Cardiac muscle cell (in vitro differentiated cells and primary cell): ENCODE measurements at regions not wholly inside any gene's neighbourhood (a gene's known extent, or its start where the extent isn't known, plus 50 kb on each side); places are given as distances from the start of the nearest gene placed in this dataset.

Source experiments
- DNase-seq, 2 donors: peaks; one replicate each; pipeline versions ENCODE4 v3.0.0 to v3.0.0-alpha.2; 2010 to 2017; ENCODE audit warnings: low read depth in 1 of 2, low spot score in 1 of 2
- H3K27ac ChIP-seq: fragments of 200-600 bp; sonication (generic); 2 replicates; pipeline ENCODE4 v1.5.1; 2016
- H3K27me3 ChIP-seq: fragments of 200-600 bp; sonication (generic); 2 replicates; pipeline ENCODE4 v1.6.0; 2016; ENCODE audit warnings: control low read depth
- H3K36me3 ChIP-seq: fragments of 200-600 bp; sonication (generic); 2 replicates; pipeline ENCODE4 v1.5.1; 2016; ENCODE audit warnings: control low read depth
- H3K4me1 ChIP-seq: fragments of 200-600 bp; sonication (generic); 2 replicates; pipeline ENCODE4 v1.8.1; 2017; ENCODE audit warnings: low read depth, mild to moderate bottlenecking, mixed run types
- H3K4me3 ChIP-seq: fragments of 200-600 bp; sonication (generic); 2 replicates; pipeline ENCODE4 v1.5.1; 2016; ENCODE audit warnings: mild to moderate bottlenecking
- H3K9me3 ChIP-seq: fragments of 200-600 bp; sonication (generic); 2 replicates; pipeline ENCODE4 v1.5.1; 2017; ENCODE audit warnings: low read depth, mild to moderate bottlenecking, control low read depth
- TF ChIP-seq, protein P1 (sequence below): IDR thresholded peaks from 2 replicates; pipeline ENCODE4 v1.5.1; 2012; ENCODE audit warnings: low read depth, mild to moderate bottlenecking, low read length

DNA sequence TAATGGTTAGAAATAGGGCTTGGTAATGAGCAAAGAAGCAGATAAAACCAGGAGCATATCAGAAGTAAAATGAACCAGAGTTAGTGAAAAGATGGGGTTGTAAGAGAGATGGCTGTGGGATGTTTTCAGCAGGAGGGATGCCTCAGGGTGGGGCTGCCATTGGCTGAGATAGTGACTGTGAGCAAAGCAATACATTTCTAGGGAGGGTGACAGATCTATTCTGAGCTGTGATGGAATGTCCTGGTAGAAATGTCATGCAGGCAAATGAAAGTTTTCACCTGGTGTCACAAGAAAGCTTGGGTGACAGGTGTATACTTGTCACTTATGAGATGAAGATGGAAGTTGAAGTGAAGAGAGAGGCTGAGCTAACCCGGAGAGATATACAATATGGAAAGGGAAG is 435.9 kb downstream of the TNS3 start:
- TF ChIP-seq, protein P1, sequence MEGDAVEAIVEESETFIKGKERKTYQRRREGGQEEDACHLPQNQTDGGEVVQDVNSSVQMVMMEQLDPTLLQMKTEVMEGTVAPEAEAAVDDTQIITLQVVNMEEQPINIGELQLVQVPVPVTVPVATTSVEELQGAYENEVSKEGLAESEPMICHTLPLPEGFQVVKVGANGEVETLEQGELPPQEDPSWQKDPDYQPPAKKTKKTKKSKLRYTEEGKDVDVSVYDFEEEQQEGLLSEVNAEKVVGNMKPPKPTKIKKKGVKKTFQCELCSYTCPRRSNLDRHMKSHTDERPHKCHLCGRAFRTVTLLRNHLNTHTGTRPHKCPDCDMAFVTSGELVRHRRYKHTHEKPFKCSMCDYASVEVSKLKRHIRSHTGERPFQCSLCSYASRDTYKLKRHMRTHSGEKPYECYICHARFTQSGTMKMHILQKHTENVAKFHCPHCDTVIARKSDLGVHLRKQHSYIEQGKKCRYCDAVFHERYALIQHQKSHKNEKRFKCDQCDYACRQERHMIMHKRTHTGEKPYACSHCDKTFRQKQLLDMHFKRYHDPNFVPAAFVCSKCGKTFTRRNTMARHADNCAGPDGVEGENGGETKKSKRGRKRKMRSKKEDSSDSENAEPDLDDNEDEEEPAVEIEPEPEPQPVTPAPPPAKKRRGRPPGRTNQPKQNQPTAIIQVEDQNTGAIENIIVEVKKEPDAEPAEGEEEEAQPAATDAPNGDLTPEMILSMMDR, result no peak
- Histone ChIP-seq H3K4me3 (no peak overlapping the region), H3K9me3 (no peaks in the 10 kb centered on the region), H3K27me3 (peaks cover 6% of the 10 kb centered on the region), H3K27ac (no peak overlapping the region), H3K4me1 (peaks cover 13% of the 10 kb centered on the region), H3K36me3 (no peaks in the 10 kb centered on the region)
- DNase-seq, result no peak

DNA sequence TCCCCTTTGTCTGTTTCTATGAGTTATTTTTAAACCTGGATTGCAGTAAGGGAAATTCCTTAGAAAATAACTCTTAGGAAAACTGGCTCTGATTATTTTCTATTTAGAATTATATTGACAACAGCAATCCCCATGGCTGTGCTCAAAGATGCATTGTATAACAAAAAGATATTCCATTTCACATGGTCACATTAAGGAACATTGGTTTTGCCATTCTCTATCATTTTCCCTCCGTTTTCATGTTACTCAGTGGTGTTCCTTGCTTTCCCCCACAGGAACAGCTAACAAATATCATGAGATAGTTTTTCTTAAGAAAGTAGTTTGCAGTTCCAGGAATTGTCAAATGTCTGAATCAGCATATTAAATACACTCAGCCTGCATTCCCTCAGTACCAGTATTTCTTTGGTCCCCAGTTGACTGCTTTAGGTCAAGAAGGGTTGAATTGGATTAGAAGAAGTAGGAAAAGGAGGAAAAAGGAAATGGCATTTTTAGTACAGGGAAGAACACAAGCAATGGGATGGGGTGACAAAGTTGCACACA is 436.7 kb downstream of the TNS3 start:
- no peaks in the 10 kb centered on the region for H3K36me3 ChIP-seq
- TF ChIP-seq, protein P1, result no peak
- no peaks in the 10 kb centered on the region for H3K9me3 ChIP-seq
- H3K4me3 ChIP-seq, result no peak overlapping the region
- peaks cover 13% of the 10 kb centered on the region for H3K4me1 ChIP-seq
- DNase-seq, result no peak
- H3K27me3 ChIP-seq, result peaks cover 11% of the 10 kb centered on the region
- no peak overlapping the region for H3K27ac ChIP-seq

DNA sequence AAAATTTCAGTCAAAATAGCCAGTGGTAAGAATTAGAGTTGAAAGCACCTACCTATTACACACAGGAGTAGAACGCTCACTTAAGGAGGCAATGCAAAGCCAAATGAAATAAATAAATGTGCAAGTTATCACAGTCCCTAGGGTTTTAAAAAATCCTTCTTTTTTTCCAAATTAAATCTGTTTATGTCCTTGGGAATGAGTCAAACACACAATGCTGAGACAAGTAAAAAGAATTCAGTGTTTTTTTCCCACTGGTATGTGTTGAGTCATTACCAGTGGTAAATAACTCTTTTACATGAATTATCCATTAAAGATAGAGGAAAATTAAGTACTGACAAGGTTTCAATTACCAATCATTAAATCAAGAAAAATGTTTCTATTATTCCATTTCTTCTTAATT is 438.6 kb downstream of the TNS3 start:
- no peaks in the 10 kb centered on the region for H3K36me3 ChIP-seq
- H3K4me3 ChIP-seq, result no peak overlapping the region
- H3K27me3 ChIP-seq, result peaks cover 18% of the 10 kb centered on the region
- TF ChIP-seq, protein P1, result no peak
- DNase-seq, result peak in 1 of 2 donors; percentile 58
- H3K4me1 ChIP-seq, result peaks cover 3% of the 10 kb centered on the region
- H3K27ac ChIP-seq, result no peak overlapping the region
- H3K9me3 ChIP-seq, result no peaks in the 10 kb centered on the region

DNA sequence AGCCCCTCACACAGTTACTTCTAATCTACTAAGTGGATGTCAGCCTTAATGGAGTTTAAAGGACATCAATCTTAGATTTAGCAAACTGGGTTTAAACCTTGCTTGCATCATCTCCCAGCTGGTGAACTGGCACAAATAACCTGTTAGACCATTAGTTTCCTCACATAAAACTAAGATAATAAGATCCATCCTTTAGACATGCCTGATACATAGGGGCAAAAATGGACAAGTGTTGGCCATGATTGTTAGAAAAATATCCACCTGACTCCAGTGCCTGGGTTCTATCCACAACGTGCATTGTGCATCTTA is 439.1 kb downstream of the TNS3 start:
- Histone ChIP-seq H3K36me3 (no peaks in the 10 kb centered on the region), H3K9me3 (no peaks in the 10 kb centered on the region), H3K27ac (no peak overlapping the region), H3K4me3 (no peak overlapping the region), H3K27me3 (peaks cover 20% of the 10 kb centered on the region), H3K4me1 (no peaks in the 10 kb centered on the region)
- DNase-seq, result no peak
- TF ChIP-seq, protein P1, result no peak

DNA sequence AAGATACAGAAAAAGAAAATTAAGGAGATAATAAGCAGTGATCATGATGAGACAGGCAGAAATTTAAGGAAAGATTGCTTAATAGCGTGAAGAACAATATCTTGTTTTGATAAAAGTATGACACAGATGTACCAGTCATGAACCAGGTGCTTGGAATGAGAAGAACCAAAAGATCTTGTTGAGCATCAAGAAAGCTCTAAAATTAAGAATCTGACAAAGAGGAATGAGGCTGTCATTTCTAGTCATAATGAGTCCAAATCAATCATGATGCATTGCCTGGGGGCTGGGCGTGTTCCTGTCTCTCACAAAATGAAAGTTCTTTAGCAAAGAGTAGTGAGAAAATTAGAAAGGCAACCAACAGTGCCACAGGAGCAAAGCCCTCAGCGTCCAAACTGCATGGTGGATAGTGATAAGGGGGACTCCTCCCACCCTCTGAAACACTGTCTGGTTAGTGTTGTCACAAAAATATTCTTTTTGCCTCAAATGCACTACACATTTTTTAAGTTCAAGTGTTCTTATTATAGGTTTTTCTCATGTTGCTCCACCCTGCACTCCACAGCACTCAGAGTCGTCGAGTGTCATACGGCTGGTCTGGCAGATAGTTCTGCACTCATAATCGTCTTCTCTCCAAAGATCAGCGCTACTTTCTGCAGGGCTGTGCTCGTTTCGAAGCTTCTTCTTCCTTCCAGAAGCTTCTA is 439.6 kb downstream of the TNS3 start:
- Histone ChIP-seq H3K36me3 (no peaks in the 10 kb centered on the region), H3K4me3 (no peak overlapping the region), H3K4me1 (no peaks in the 10 kb centered on the region), H3K9me3 (no peaks in the 10 kb centered on the region), H3K27me3 (peaks cover 20% of the 10 kb centered on the region), H3K27ac (no peak overlapping the region)
- DNase-seq, result no peak
- TF ChIP-seq, protein P1, result no peak
